H1 (cell line): ENCODE measurements at regions not wholly inside any gene's neighbourhood (a gene's known extent, or its start where the extent isn't known, plus 50 kb on each side); places are given as distances from the start of the nearest gene placed in this dataset.

Experiments used
- CTCF ChIA-PET: fragments of 300-600 bp; sonication (Branson Sonifier 250); formaldehyde crosslinking; loops from one replicate; lab custom pipeline; 2021; ENCODE audit not compliant: partially characterized antibody; lab: Charles Lee
- POLR2A ChIA-PET: fragments of 300-600 bp; sonication (Branson Sonifier 250); formaldehyde crosslinking; loops from one replicate; lab custom pipeline; 2021; ENCODE audit warnings: inconsistent platforms; ENCODE audit not compliant: partially characterized antibody; lab: Charles Lee
- DNase-seq, 2 experiments: peaks; one replicate each; pipeline versions ENCODE4 v3.0.0 to v3.0.0-alpha.2; 2010 to 2022; ENCODE audit warnings: low spot score in 2 of 2, low read depth in 1 of 2, mixed read lengths in 1 of 2
- FAIRE-seq: peaks from 2 replicates; lab custom pipeline; 2011; peaks lifted over from hg19 to GRCh38; lab: Jason Lieb, UNC
- H2AFZ ChIP-seq: 2 replicates; pipeline ENCODE4 v1.8.1; 2012; ENCODE audit warnings: low read length, inconsistent platforms
- H2AK5ac ChIP-seq: 2 replicates; pipeline ENCODE4 v1.6.1; 2013; ENCODE audit warnings: low read depth, low read length
- H2BK120ac ChIP-seq: replicated peaks from 2 replicates; pipeline ENCODE3; 2013; ENCODE audit warnings: low read depth, low read length, inconsistent platforms
- H2BK12ac ChIP-seq: 2 replicates; pipeline ENCODE4 v1.6.1; 2013; ENCODE audit warnings: low read depth, low read length
- H2BK15ac ChIP-seq: 2 replicates; pipeline ENCODE4 v1.6.1; 2013; ENCODE audit warnings: low read length
- H2BK20ac ChIP-seq: 2 replicates; pipeline ENCODE4 v1.6.1; 2013; ENCODE audit warnings: low read length
- H2BK5ac ChIP-seq: 2 replicates; pipeline ENCODE4 v1.6.1; 2013; ENCODE audit warnings: low read depth, low read length
- H3K14ac ChIP-seq: 2 replicates; pipeline ENCODE4 v1.6.1; 2013; ENCODE audit warnings: inconsistent platforms; ENCODE audit not compliant: insufficient read length
- H3K18ac ChIP-seq: 2 replicates; pipeline ENCODE4 v1.6.1; 2013; ENCODE audit warnings: low read length; ENCODE audit errors: extremely low read depth
- H3K23ac ChIP-seq: 2 replicates; pipeline ENCODE4 v1.6.1; 2013; ENCODE audit warnings: inconsistent platforms; ENCODE audit not compliant: insufficient read length
- H3K23me2 ChIP-seq: 2 replicates; pipeline ENCODE4 v1.6.1; 2013; ENCODE audit warnings: low read depth, low read length
- H3K27ac ChIP-seq: 2 replicates; pipeline ENCODE4 v1.6.1; 2011; ENCODE audit warnings: low read depth, low read length, inconsistent platforms
- H3K27me3 ChIP-seq, 4 experiments: replicated peaks in 1 of 4; 1 replicate in 1 of 4; 2 replicates in 3 of 4; pipeline versions ENCODE4 v1.6.1 to v1.8.1; 2011 to 2013; ENCODE audit warnings: low read length in 3 of 4, mild to moderate bottlenecking in 3 of 4, inconsistent platforms in 2 of 4, mixed read lengths in 2 of 4, moderate library complexity in 1 of 4; ENCODE audit not compliant: control insufficient read depth in 3 of 4, insufficient read depth in 3 of 4; ENCODE audit errors: extremely low read depth in 1 of 4
- H3K36me3 ChIP-seq, 4 experiments: 2 replicates each; pipeline versions ENCODE4 v1.6.1 to v1.8.1; 2011 to 2013; ENCODE audit warnings: mild to moderate bottlenecking in 4 of 4, low read length in 3 of 4, moderate library complexity in 2 of 4, control low read depth in 1 of 4, inconsistent platforms in 1 of 4; ENCODE audit not compliant: insufficient read depth in 4 of 4, control insufficient read depth in 2 of 4
- H3K4ac ChIP-seq: replicated peaks from 2 replicates; pipeline ENCODE3; 2013; ENCODE audit warnings: low read length, low read depth, mixed read lengths, inconsistent platforms; ENCODE audit not compliant: insufficient read length
- H3K4me1 ChIP-seq, 4 experiments: replicated peaks in 1 of 4; 1 replicate in 1 of 4; 2 replicates in 3 of 4; pipeline versions ENCODE4 v1.6.1 to v1.8.1; 2011 to 2013; ENCODE audit warnings: low read length in 3 of 4, inconsistent platforms in 2 of 4, mixed read lengths in 1 of 4; ENCODE audit not compliant: insufficient read depth in 4 of 4, control insufficient read depth in 3 of 4
- H3K4me2 ChIP-seq, 2 experiments: 2 replicates each; pipeline versions ENCODE4 v1.6.1 to v1.8.1; 2011 to 2013; ENCODE audit warnings: low read depth in 2 of 2, low read length in 2 of 2, control low read depth in 1 of 2, inconsistent platforms in 1 of 2, mild to moderate bottlenecking in 1 of 2; ENCODE audit not compliant: insufficient read depth in 1 of 2
- H3K4me3 ChIP-seq, 4 experiments: fragments of 200-600, 300-600 bp in 1 of 4; sonication (generic), shearing (Covaris generic), sonication (Bioruptor Twin) in 1 of 4; 2 replicates each; pipeline versions ENCODE4 v1.5.1 to v1.8.1; 2011 to 2016; ENCODE audit warnings: low read length in 4 of 4, low read depth in 3 of 4, control low read depth in 2 of 4, inconsistent platforms in 2 of 4, mild to moderate bottlenecking in 2 of 4, mixed read lengths in 1 of 4, moderate library complexity in 1 of 4; ENCODE audit not compliant: insufficient read depth in 2 of 4; ENCODE audit errors: extremely low read depth in 1 of 4
- H3K56ac ChIP-seq: replicated peaks from 2 replicates; pipeline ENCODE3; 2013; ENCODE audit warnings: low read depth, mild to moderate bottlenecking, mixed read lengths, low read length, inconsistent platforms; ENCODE audit not compliant: insufficient read length
- H3K79me1 ChIP-seq: 2 replicates; pipeline ENCODE4 v1.6.1; 2013; ENCODE audit warnings: low read depth, low read length, control low read depth
- H3K79me2 ChIP-seq, 2 experiments: 2 replicates each; pipeline versions ENCODE4 v1.6.1 to v1.8.1; 2012 to 2013; ENCODE audit warnings: low read length in 2 of 2, mild to moderate bottlenecking in 2 of 2, inconsistent platforms in 1 of 2; ENCODE audit not compliant: insufficient read depth in 2 of 2, control insufficient read depth in 1 of 2
- H3K9ac ChIP-seq, 4 experiments: replicated peaks in 1 of 4; 1 replicate in 1 of 4; 2 replicates in 3 of 4; pipeline versions ENCODE4 v1.6.1 to v1.8.1; 2011 to 2013; ENCODE audit warnings: low read depth in 3 of 4, low read length in 3 of 4, control low read depth in 2 of 4, mild to moderate bottlenecking in 2 of 4, moderate library complexity in 2 of 4, inconsistent platforms in 1 of 4; ENCODE audit errors: extremely low read depth in 1 of 4
- H3K9me3 ChIP-seq, 2 experiments: 2 replicates each; pipeline versions ENCODE4 v1.6.1 to v1.8.1; 2012 to 2013; ENCODE audit warnings: mild to moderate bottlenecking in 2 of 2, moderate library complexity in 2 of 2, control low read depth in 1 of 2, inconsistent platforms in 1 of 2, low read depth in 1 of 2, low read length in 1 of 2, mixed read lengths in 1 of 2; ENCODE audit not compliant: insufficient read depth in 2 of 2
- H4K20me1 ChIP-seq, 2 experiments: replicated peaks in 1 of 2; 2 replicates each; pipeline versions ENCODE3 to v1.8.1; 2011 to 2013; ENCODE audit warnings: inconsistent platforms in 2 of 2, low read length in 2 of 2, mild to moderate bottlenecking in 1 of 2; ENCODE audit not compliant: insufficient read depth in 2 of 2, control insufficient read depth in 1 of 2
- H4K5ac ChIP-seq: 2 replicates; pipeline ENCODE4 v1.6.1; 2013; ENCODE audit warnings: low read length, low read depth, mixed read lengths, inconsistent platforms; ENCODE audit not compliant: insufficient read length
- H4K8ac ChIP-seq: 2 replicates; pipeline ENCODE4 v1.8.0; 2013; ENCODE audit warnings: mild to moderate bottlenecking, moderate library complexity, low read length, inconsistent platforms; ENCODE audit not compliant: insufficient read depth; ENCODE audit errors: extremely low read depth
- H4K91ac ChIP-seq: replicated peaks from 2 replicates; pipeline ENCODE3; 2013; ENCODE audit warnings: low read length, mixed read lengths, inconsistent platforms; ENCODE audit not compliant: insufficient read length
- ASH2L ChIP-seq: fragments of 200-600, 300-600 bp; sonication (generic); IDR thresholded peaks from one replicate; pipeline ENCODE4 v1.7.1; 2017; ENCODE audit warnings: low read length
- BACH1 ChIP-seq: IDR thresholded peaks from 2 replicates; pipeline ENCODE4 v1.6.1; 2012; ENCODE audit warnings: low read length, improper control_type of control experiment
- CBX5 ChIP-seq: fragments of 300-800, 300-1000 bp; sonication (generic); IDR thresholded peaks from 2 replicates; pipeline ENCODE4 v1.7.1; 2016; ENCODE audit warnings: antibody characterized with exemption, low read length, low read depth
- JUN ChIP-seq: IDR thresholded peaks from 2 replicates; pipeline ENCODE4 v1.6.1; 2011; ENCODE audit warnings: low read depth, mild to moderate bottlenecking, improper control_type of control experiment, low read length
- KDM1A ChIP-seq: fragments of 200-600, 300-600 bp; sonication (generic); IDR thresholded peaks from 2 replicates; pipeline ENCODE4 v1.7.1; 2016; ENCODE audit warnings: mild to moderate bottlenecking, low read length, borderline replicate concordance
- KDM4A ChIP-seq: IDR thresholded peaks from one replicate; pipeline ENCODE4 v1.7.1; 2012; ENCODE audit warnings: low read depth, mild to moderate bottlenecking, moderate library complexity, low read length, inconsistent platforms; ENCODE audit not compliant: severe bottlenecking
- KDM5A ChIP-seq: fragments of 200-600 bp; IDR thresholded peaks from 2 replicates; pipeline ENCODE4 v1.7.1; 2012; ENCODE audit warnings: mild to moderate bottlenecking, low read length, inconsistent platforms, mixed read lengths
- SIN3A ChIP-seq, 2 experiments: IDR thresholded peaks in 1 of 2; conservative IDR thresholded peaks in 1 of 2; 2 replicates each; pipeline ENCODE4 v1.6.1; 2011 to 2012; ENCODE audit warnings: low read length in 2 of 2, improper control_type of control experiment in 1 of 2, low read depth in 1 of 2, mild to moderate bottlenecking in 1 of 2
- SIX5 ChIP-seq: IDR thresholded peaks from 2 replicates; pipeline ENCODE4 v1.6.1; 2011; ENCODE audit warnings: mild to moderate bottlenecking, low read depth, low read length
- SP1 ChIP-seq: IDR thresholded peaks from 2 replicates; pipeline ENCODE4 v1.6.1; 2011; ENCODE audit warnings: low read depth, low read length
- SUZ12 ChIP-seq: fragments of 200-600 bp; sonication (generic); IDR thresholded peaks from 2 replicates; pipeline ENCODE4 v1.6.1; 2012; ENCODE audit warnings: mild to moderate bottlenecking, inconsistent platforms, low read length, moderate library complexity, mixed read lengths
- TBP ChIP-seq: IDR thresholded peaks from 2 replicates; pipeline ENCODE4 v1.6.1; 2011; ENCODE audit warnings: low read depth, low read length, improper control_type of control experiment
- YY1 ChIP-seq: IDR thresholded peaks from 2 replicates; pipeline ENCODE4 v1.6.1; 2011; ENCODE audit warnings: low read depth, mild to moderate bottlenecking, low read length
- WGBS, 2 experiments: shearing (Covaris generic) in 1 of 2; methylation state at CpG; one replicate each; pipeline versions ENCODE4 v1.1.6 to v1.1.7; 2013 to 2015; ENCODE audit warnings: low lambda C conversion rate in 2 of 2, mixed read lengths in 2 of 2, inconsistent platforms in 1 of 2, low coverage in 1 of 2, missing lambda C conversion rate in 1 of 2; ENCODE audit not compliant: insufficient replicate concordance in 2 of 2, insufficient coverage in 1 of 2, insufficient read length in 1 of 2; ENCODE audit errors: extremely low coverage in 1 of 2, missing lambda C conversion rate in 1 of 2; 5-methylcytosine and 5-hydroxymethylcytosine counted together

DNA sequence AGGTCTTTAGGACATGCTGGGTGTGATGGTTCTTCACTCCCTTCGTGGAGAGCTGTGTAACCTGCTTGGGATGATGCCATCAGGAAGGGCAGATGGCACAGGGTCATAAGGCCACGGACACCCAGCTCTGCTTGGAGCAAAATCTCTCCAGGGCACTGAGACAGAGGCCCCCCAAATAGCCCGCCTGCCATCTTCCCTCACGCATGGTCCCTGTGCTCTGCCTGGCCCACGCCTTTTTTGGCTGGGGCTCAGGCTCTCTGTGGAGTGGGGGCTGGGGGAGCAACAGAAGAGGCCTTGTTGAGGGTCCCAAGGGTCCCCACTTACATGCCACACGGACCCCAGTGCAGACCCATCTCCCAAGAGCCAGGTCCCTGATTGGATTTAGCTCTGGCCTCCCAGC is 93.3 kb upstream of the RET start:
- no peaks in the 10 kb centered on the region; a peak in 1 of 7 replicates for H3K27me3 ChIP-seq
- H4K20me1 ChIP-seq = no peaks in the 10 kb centered on the region
- POLR2A ChIA-PET = no interaction called here
- H3K4me1 ChIP-seq = peaks cover 0 to 4% (median 0%) of the 10 kb centered on the region in 4 experiments; a peak in 1 of 7 replicates
- H3K36me3 ChIP-seq = no peaks in the 10 kb centered on the region
- no peak overlapping the region for H4K91ac ChIP-seq
- no peaks in the 10 kb centered on the region for H3K79me1 ChIP-seq
- H2BK20ac ChIP-seq = no peak overlapping the region
- CTCF ChIA-PET = interaction anchor here (0.6 to 1.3 kb wide), 2 partner anchors 11 to 13 kb away, joined by 3 read pairs; no protein-coding TSS in a partner anchor
- no peak overlapping the region for H4K8ac ChIP-seq
- 91% methylated on average over 6 of the region's 6 CpGs; no CpG with 5 or more reads in 1 of the 2 experiments for WGBS, 2 experiments
- TF ChIP-seq KDM5A (no peak), YY1 (no peak), SUZ12 (no peak), TBP (no peak), JUN (no peak), CBX5 (no peak), SIX5 (no peak), KDM4A (no peak), BACH1 (no peak), KDM1A (no peak), ASH2L (no peak), SIN3A (conservative IDR thresholded peaks at IDR 0.05 in 1 of 2, IDR thresholded peaks at IDR 0.05 in 1 of 2; ENCODE audit: low read depth in 1 of 2, low read length in 2 of 2) (no peak), SP1 (no peak)
- H3K56ac ChIP-seq = no peak overlapping the region
- H2BK15ac ChIP-seq = no peak overlapping the region
- H2BK5ac ChIP-seq = no peak overlapping the region
- H3K18ac ChIP-seq = no peak overlapping the region
- no peaks in the 10 kb centered on the region for H3K9me3 ChIP-seq
- no peak overlapping the region for H3K27ac ChIP-seq
- no peak overlapping the region for H3K23ac ChIP-seq
- H4K5ac ChIP-seq = no peak overlapping the region
- no peak overlapping the region for H3K4me2 ChIP-seq
- no peak overlapping the region for H3K9ac ChIP-seq
- H2AFZ ChIP-seq = no peak overlapping the region
- H2AK5ac ChIP-seq = no peak overlapping the region
- H3K79me2 ChIP-seq = no peaks in the 10 kb centered on the region
- H2BK12ac ChIP-seq = no peak overlapping the region
- no peak for FAIRE-seq
- H3K14ac ChIP-seq = no peak overlapping the region
- DNase-seq = no peak
- H2BK120ac ChIP-seq = no peak overlapping the region
- no peak overlapping the region for H3K4ac ChIP-seq
- H3K23me2 ChIP-seq = 0 out of 2 replicates have a peak, but pooled peaks cover 1% of the 10 kb centered on the region
- no peak overlapping the region for H3K4me3 ChIP-seq
